ENCODE measurements at regions not wholly inside any gene's neighbourhood (a gene's known extent, or its start where the extent isn't known, plus 50 kb on each side); places are given as distances from the start of the nearest gene placed in this dataset.

- Histone ChIP-seq H3K36me3 (no peaks in the 10 kb centered on the region), H3K27ac (replicated peaks) (no peak overlapping the region), H3K27me3 (ENCODE audit: low read depth) (peaks cover 1% of the 10 kb centered on the region), H3K4me1 (no peaks in the 10 kb centered on the region), H3K4me3 (no peak overlapping the region), H3K9me3 (replicated peaks) (peaks cover 11% of the 10 kb centered on the region)
- TF ChIP-seq CTCF (IDR thresholded peaks at IDR 0.05; ENCODE audit: borderline replicate concordance): no peak
- intact Hi-C loops (cut with micrococcal nuclease): no loop called here
- no peak for DNase-seq
Measured at GRCh38 chr9:2979957-2980610, 136.2 kb upstream of the PUM3 start.

GRCh38 chr9:2972475-2972874, 128.6 kb upstream of the PUM3 start:
- intact Hi-C loops (cut with micrococcal nuclease): no loop called here
- no peak for DNase-seq
- H3K4me1 ChIP-seq: no peaks in the 10 kb centered on the region

GRCh38 chr9:2970864-2971263, 127.0 kb upstream of the PUM3 start:
- no peaks in the 10 kb centered on the region for H3K27me3 ChIP-seq (ENCODE audit: low read depth)
- no peaks in the 10 kb centered on the region for H3K36me3 ChIP-seq
- intact Hi-C loops (cut with micrococcal nuclease): no loop called here
- H3K4me3 ChIP-seq: no peak overlapping the region
- no peak for TF ChIP-seq CTCF (IDR thresholded peaks at IDR 0.05; ENCODE audit: borderline replicate concordance)
- peaks cover 43% of the 10 kb centered on the region for H3K9me3 ChIP-seq (replicated peaks)
- no peak overlapping the region for H3K27ac ChIP-seq (replicated peaks)
- no peaks in the 10 kb centered on the region for H3K4me1 ChIP-seq
- DNase-seq: no peak

More at GRCh38 chr9:2972475-2972874, 128.6 kb upstream of the PUM3 start:
- Histone ChIP-seq H3K27ac (replicated peaks) (no peak overlapping the region), H3K9me3 (replicated peaks) (peaks cover 43% of the 10 kb centered on the region), H3K36me3 (no peaks in the 10 kb centered on the region), H3K4me3 (no peak overlapping the region), H3K27me3 (ENCODE audit: low read depth) (no peaks in the 10 kb centered on the region)
- no peak for TF ChIP-seq CTCF (IDR thresholded peaks at IDR 0.05; ENCODE audit: borderline replicate concordance)

- Histone ChIP-seq H3K4me1 (no peaks in the 10 kb centered on the region), H3K4me3 (no peak overlapping the region), H3K9me3 (replicated peaks) (peaks cover 22% of the 10 kb centered on the region), H3K36me3 (no peaks in the 10 kb centered on the region), H3K27me3 (ENCODE audit: low read depth) (no peaks in the 10 kb centered on the region), H3K27ac (replicated peaks) (no peak overlapping the region)
- intact Hi-C loops (cut with micrococcal nuclease): no loop called here
- DNase-seq: no peak
- TF ChIP-seq CTCF (IDR thresholded peaks at IDR 0.05; ENCODE audit: borderline replicate concordance): no peak
Measured at GRCh38 chr9:2967766-2968165, 123.9 kb upstream of the PUM3 start.

- no peak overlapping the region for H3K4me3 ChIP-seq
- H3K27ac ChIP-seq (replicated peaks): no peak overlapping the region
- intact Hi-C loops (cut with micrococcal nuclease): no loop called here
- no peak for TF ChIP-seq CTCF (IDR thresholded peaks at IDR 0.05; ENCODE audit: borderline replicate concordance)
- no peak for DNase-seq
- H3K9me3 ChIP-seq (replicated peaks): peaks cover 13% of the 10 kb centered on the region
- no peaks in the 10 kb centered on the region for H3K27me3 ChIP-seq (ENCODE audit: low read depth)
- no peaks in the 10 kb centered on the region for H3K4me1 ChIP-seq
- H3K36me3 ChIP-seq: no peaks in the 10 kb centered on the region
Measured at GRCh38 chr9:2966565-2967300, 122.8 kb upstream of the PUM3 start.
